GM19240 (cell line): ENCODE measurements at regions not wholly inside any gene's neighbourhood (a gene's known extent, or its start where the extent isn't known, plus 50 kb on each side); places are given as distances from the start of the nearest gene placed in this dataset.
"Not testable (repeated sequence)": the region's sequence is repeated elsewhere in the genome, so short reads cannot be mapped to it uniquely, and the experiment has no call there.

Source experiments
- DNase-seq: peaks from one replicate; pipeline ENCODE4 v3.0.0; 2011; ENCODE audit warnings: low spot score; ENCODE audit not compliant: insufficient read length

DNA sequence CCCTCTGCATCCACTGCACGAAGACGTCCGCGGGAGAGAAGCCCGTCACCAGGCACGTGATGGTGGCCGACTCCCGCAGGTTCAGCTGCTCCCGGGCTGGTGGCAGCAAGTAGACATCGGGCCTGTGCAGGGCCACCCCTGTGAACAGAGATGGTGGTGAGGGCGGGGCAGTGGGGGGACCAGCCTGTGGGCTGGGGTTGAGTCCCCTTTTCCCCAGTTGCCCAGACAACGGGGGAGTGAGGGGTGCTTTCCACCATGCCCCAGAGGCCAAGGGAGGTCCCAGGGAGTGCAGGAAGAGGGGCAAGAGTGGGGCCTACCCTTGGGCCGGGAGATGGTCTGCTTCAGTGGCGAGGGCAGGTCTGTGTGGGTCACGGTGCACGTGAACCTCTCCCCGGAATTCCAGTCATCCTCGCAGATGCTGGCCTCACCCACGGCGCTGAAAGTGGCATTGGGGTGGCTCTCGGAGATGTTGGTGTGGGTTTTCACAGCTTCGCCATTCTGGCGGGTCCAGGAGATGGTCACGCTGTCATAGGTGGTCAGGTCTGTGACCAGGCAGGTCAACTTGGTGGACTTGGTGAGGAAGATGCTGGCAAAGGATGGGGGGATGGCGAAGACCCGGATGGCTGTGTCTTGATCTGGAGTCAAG is 328.3 kb downstream of the TMEM121 start:
- no peak for DNase-seq

DNA sequence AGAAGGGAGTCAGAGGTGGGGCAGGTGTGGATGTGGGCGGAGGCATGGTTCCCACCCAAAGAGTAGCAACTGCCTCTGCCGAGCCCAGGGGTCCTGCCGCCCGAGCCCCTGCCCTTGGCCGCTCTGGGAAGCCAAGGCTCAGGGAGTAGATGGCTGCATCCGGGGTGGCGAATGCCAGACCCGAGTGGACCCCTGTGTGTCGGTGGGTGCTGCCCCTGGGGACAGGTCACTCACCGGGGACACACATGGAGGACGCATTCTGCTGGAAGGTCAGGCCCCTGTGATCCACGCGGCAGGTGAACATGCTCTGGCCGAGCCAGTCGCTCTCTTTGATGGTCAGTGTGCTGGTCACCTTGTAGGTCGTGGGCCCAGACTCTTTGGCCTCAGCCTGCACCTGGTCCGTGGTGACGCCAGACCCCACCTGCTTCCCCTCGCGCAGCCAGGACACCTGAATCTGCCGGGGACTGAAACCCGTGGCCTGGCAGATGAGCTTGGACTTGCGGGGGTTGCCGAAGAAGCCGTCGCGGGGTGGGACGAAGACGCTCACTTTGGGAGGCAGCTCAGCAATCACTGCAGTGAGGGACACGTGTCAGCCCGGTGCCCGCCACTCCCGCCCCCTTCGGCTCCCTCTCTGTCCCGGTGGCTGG is 329.0 kb downstream of the TMEM121 start:
- DNase-seq, result no peak

DNA sequence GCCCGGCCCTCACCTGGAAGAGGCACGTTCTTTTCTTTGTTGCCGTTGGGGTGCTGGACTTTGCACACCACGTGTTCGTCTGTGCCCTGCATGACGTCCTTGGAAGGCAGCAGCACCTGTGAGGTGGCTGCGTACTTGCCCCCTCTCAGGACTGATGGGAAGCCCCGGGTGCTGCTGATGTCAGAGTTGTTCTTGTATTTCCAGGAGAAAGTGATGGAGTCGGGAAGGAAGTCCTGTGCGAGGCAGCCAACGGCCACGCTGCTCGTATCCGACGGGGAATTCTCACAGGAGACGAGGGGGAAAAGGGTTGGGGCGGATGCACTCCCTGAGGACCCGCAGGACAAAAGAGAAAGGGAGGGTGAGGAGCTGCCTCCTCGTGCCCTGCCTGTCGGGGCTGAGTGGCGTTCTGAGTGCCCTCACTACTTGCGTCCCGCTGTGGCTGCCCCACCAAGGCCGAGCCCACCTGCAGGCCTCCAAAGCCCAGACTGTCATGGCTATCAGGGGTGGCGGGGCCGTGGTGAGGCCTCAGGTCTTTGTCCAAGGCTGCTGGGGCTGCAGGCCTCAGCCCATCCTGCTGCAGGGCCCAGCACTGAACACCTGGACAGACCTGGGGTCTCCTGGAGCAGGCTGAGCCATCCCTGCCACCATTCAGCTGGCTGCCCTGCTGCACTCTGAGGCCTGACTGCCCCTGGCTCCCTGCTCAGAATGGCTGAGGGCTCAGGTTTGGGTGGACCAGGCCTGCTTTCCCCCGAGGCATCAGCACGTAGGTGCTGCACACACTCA is 329.7 kb downstream of the TMEM121 start:
- DNase-seq, result no peak

DNA sequence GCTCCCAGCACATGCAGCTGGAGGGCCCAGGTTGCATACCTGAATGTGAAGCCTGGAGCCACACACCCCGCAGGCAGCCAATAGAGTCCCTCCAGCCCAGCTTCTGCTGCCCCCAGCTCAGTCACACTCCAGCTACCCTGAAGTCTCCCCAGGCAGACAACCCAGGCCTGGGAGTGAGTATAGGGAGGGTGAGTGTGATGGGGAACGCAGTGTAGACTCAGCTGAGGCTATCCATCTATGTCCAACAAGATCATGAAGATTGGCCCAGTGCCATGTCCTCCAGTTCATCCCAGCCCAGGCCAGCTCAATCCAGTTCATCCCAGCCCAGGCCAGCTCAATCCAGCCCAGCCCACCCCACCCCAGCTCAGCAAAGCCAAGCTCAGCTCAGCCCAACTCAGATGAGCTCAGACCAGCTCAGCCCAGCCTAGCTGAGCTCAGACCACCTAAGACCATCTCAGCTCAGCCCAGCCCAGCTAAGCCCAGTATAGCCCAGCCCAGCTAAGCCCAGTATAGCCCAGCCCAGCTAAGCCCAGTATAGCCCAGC is 330.4 kb downstream of the TMEM121 start:
- no peak for DNase-seq

DNA sequence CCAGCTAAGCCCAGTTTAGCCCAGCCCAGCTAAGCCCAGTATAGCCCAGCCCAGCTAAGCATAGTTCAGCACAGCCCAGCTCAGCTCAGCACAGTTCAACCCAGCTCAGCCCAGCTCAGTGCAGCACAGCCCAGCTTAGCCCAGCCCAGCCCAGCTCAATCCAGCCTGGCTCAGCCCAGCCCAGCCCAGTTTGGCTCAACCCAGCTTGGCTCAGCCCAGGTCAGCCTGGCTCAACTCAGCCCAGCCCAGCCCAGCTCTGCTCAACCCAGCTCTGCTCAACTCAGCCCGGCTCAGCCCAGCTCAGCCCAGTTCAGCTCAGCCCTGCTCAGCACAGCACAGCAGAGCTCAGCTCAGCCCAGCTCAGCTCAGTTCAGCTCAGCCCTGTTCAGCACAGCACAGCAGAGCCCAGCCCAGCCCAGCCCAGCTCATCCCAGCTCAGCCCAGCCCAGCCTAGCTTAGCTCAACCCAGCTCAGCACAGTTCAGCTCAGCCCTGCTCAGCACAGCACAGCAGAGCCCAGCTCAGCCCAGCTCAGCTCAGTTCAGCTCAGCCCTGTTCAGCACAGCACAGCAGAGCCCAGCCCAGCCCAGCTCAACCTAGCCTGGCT is 330.9 kb downstream of the TMEM121 start:
- no peak for DNase-seq

DNA sequence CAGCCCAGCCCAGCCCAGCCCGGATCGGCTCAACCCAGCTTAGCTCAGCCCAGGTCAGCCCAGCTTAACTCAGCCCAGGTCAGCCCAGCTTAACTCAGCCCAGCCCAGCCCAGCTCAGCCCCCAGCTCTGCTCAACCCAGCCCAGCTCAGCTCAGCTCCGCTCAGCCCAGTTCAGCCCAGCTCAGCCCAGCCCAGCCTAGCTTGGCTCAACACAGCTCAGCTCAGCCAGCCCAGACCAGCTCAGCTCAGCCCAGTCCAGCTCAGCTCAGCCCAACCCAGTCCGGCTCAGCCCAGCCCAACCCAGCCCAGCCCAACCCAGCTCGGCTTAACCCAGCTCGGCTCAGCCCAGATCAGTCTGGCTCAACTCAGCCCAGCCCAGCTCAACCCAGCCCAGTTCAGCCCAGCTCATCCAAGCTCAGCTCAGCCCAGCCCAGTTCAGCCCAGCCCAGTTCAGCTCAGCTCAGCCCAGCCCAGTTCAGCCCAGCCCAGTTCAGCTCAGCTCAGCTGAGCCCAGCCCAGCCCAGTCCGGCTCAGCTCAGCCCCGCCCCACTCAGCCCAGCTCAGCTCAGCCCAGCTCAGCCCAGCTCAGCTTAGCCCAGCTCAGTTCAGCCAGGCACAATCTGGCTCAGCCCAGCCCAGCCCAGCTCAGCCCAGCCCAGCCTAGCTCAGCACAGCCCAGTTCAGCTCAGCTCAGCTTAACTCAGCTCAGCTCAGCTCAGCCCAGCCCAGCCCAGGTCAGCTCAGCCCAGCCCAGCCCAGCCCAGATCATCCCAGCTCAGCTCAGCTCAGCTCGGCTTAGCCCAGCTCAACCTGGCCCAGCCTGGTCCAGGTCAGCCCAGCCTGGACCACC is 331.7 kb downstream of the TMEM121 start:
- DNase-seq, result no peak

DNA sequence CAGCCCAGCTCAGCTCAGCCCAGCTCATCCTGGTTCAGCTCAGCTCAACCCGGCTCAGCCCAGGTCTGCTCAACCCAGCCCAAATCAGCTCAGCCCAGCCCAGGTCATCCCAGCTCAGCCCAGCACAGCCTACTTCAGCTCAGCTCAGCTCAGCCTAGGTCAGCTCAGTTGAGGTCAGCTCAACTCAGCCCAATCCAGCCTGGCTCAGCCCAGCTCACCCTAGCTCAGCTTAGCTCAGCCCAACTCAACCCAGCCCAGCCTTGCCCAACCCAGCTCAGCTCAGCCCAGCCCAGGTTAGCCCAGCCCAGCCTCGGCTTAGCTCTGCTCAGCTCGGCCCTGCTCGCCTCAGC is 332.3 kb downstream of the TMEM121 start:
- DNase-seq, result no peak

DNA sequence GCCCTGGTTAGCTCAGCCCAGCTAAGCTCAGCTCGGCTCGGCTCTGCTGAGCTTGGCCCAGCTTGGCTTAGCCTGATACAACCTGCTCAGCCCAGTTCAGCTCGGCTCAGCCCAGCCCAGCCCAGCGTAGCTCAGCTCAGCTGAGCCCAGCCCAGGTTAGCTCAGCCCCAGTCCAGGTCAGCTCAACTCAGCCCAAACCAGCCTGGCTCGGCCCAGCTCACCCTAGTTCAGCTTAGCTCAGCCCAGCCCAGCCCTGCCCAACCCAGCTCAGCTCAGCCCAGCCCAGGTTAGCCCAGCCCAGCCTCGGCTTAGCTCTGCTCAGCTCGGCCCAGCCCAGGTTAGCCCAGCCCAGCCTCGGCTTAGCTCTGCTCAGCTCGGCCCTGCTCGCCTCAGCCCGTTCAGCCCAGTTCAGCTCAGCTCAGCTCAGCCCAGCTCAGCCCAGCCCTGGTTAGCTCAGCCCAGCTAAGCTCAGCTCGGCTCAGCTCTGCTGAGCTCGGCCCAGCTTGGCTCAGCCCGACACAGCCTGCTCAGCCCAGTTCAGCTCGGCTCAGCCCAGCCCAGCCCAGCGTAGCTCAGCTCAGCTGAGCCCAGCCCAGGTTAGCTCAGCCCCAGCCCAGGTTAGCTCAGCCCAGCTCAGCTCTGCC is 332.8 kb downstream of the TMEM121 start:
- not testable (repeated sequence) for DNase-seq

DNA sequence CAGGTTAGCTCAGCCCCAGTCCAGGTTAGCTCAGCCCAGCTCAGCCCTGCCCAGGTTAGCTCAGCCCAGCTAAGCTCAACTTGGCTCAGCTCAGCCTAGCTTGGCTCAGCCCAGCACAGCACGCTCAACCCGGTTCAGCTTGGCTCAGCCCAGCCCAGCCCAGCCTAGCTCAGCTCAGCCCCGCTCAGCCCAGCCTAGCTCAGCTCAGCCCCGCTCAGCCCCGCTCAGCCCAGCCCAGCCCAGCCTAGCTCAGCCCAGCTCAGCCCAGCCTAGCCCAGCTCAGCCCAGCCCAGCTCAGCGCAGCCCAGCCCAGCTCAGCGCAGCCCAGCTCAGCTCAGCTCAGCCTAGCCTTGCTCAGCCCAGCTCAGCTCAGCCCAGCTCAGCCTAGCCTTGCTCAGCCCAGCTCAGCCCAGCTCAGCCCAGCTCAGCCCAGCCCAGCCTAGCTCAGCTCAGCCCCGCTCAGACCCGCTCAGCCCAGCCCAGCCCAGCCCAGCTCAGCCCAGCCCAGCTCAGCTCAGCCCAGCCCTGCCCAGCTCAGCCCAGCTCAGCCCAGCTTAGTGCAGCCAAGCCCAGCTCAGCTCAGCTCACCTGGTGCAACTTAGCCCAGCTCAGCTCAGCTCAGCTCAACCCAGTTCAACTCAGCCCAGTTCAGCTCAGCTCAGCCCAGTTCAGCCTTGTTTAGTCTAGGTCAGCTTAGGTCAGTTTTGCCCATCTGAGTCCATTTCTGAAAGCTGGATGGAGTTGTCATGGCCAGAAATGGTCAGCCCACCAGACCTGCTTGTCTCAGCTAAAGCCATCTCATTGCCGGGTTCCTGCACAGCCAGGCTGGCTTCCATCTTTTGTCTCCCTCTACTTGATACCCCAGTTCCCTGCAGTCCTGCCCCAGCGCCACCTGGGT is 333.6 kb downstream of the TMEM121 start:
- no peak for DNase-seq

DNA sequence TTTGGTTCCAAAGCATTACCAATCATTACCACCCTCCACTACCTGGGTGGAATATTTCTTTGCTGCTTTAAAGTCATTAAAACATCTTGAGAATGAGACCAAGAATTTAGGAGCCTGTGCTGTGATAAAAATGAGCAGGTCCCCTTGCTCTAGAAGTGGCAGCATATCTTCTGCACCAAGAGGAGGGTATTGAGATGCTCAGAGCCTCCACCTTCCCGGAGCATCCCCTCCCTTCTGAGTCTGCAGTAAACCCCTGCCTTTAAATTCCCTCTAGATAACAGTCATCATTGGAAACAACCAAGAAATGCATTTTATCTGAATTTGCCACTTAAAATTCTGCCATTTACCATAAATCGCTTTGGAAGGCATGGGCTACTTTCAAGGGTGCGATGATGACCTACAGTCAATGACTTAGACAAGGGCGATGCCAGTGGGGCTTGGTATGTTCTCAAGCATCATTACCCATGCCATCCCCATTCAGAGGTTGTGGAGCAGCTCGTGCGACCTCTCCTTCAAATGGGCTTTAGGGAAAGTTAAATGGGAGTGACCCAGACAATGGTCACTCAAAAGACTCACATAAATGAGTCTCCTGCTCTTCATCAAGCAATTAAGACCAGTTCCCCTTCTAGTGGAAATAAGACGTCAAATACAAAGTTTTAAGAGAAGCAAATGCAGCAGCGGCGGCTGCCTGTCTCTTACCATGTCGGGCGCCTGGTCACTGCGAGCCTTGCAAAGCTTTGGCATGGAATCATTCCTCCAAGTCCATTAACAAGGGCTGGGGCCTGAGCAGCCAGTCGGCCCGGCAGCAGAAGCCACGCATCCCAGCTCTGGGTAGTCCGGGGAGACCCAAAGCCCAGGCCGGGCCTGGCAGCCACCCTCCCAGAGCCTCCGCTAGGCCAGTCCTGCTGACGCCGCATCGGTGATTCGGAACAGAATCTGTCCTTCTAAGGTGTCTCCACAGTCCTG is 334.5 kb downstream of the TMEM121 start:
- DNase-seq, result no peak

DNA sequence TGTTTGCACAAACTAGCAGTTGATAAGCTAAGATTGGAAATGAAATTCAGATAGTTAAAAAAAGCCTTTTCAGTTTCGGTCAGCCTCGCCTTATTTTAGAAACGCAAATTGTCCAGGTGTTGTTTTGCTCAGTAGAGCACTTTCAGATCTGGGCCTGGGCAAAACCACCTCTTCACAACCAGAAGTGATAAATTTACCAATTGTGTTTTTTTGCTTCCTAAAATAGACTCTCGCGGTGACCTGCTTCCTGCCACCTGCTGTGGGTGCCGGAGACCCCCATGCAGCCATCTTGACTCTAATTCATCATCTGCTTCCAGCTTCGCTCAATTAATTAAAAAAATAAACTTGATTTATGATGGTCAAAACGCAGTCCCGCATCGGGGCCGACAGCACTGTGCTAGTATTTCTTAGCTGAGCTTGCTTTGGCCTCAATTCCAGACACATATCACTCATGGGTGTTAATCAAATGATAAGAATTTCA is 335.6 kb downstream of the TMEM121 start:
- peak; percentile 29 for DNase-seq

DNA sequence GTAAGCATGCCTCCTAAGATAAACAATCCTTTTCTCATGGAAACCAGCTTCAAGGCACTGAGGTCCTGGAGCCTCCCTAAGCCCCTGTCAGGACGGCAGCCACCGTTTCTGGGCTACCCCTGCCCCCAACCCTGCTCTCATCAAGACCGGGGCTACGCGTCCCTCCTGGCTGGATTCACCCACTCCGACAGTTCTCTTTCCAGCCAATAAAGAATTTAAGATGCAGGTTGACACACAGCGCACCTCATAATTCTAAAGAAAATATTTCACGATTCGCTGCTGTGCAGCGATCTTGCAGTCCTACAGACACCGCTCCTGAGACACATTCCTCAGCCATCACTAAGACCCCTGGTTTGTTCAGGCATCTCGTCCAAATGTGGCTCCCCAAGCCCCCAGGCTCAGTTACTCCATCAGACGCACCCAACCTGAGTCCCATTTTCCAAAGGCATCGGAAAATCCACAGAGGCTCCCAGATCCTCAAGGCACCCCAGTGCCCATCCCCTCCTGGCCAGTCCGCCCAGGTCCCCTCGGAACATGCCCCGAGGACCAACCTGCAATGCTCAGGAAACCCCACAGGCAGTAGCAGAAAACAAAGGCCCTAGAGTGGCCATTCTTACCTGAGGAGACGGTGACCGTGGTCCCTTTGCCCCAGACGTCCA is 336.3 kb downstream of the TMEM121 start:
- DNase-seq, result no peak

DNA sequence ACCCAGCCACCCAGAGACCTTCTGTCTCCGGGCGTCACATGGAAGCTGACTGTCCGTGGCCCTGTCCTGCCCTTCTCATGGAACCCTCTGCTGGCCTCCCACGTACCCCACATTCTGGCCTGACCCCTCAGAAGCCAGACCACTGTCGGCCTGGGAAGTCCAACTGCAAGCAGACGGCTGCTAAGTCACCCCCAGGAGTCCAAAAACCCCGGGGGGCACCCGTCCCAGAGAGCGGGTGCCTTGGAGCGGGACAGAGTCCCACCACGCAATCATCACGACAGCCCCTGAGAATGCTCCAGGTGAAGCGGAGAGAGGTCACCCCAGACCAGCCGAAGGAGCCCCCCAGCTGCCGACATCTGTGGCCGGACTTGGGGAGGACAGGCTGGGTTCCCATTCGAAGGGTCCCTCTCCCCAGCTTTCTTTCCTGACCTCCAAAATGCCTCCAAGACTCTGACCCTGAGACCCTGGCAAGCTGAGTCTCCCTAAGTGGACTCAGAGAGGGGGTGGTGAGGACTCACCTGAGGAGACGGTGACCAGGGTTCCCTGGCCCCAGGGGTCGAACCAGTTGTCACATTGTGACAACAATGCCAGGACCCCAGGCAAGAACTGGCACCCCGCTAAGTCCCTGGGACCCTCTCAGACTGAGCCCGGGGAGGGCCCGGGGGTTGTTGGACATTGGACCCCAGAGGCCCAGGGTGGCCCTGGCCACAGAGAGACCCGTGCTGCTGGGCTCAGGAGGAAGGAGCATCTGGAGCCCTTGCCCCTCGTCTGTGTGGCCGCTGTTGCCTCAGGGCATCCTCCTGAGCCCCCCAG is 337.1 kb downstream of the TMEM121 start:
- no peak for DNase-seq

DNA sequence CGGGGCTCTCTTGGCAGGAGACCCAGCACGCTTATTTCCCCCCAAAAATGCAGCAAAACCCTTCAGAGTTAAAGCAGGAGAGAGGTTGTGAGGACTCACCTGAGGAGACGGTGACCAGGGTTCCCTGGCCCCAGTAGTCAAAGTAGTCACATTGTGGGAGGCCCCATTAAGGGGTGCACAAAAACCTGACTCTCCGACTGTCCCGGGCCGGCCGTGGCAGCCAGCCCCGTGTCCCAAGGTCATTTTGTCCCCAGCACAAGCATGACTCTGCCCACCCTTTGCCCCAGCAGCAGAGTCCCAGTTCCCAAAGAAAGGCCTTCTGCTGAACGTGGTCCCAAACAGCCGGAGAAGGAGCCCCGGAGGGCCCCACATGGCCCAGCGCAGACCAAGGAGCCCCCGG is 337.7 kb downstream of the TMEM121 start:
- DNase-seq, result no peak

DNA sequence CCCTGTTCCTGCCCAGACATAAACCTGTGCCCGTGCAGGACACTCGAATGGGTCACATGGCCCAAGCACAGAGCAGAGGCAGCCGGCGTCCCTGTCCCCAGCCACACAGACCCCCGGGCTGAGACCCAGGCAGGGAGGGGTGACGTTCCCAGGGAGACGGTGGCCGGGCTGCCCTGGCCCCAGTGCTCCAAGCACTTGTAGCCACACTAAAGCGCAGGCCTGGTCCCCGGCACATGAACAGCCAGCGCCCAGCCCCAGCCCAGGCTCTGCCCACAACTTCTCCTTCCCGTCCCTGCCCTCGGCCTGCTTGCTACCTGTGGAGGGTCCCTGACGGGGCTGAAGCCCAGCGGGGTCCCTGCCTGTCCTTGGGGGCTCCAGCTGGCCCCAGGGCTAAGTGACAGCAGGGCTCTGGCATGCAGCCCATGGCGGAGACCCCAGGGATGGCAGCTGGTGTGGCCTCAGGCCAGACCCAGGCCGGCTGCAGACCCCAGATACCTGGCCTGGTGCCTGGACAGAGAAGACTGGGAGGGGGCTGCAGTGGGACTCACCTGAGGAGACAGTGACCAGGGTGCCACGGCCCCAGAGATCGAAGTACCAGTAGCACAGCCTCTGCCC is 338.4 kb downstream of the TMEM121 start:
- no peak for DNase-seq

DNA sequence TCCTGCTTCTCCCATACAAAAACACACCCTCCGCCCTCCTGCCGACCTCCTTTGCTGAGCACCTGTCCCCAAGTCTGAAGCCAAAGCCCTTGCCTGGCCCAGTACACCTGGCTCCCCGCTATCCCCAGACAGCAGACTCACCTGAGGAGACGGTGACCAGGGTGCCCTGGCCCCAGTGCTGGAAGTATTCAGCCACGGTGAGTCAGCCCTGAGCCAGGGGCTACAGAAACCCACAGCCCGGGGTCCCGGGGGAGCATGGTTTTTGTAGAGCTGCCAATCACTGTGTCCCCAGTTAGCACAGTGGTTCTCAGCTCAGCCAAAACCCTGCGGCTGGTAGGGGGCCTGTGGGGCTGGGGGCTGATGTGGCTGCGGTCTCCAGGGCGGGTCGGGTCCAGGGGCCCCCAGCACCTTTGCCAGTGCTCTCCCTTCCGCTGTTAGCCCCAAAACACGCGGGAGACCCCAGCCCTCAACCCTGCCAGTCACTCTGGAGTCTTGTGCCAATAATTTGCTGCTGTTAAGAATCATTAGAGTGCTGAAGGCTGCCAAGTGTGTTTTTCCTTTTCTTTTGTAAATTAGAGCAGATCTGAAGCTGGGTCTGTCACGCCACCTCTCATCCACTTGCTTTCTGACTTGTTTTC is 339.0 kb downstream of the TMEM121 start:
- no peak for DNase-seq
